CD4-positive, alpha-beta memory T cell (primary cell): ENCODE measurements at regions not wholly inside any gene's neighbourhood (a gene's known extent, or its start where the extent isn't known, plus 50 kb on each side); places are given as distances from the start of the nearest gene placed in this dataset.

Experiments
- CTCF ChIA-PET: fragments of 350-600 bp; sonication (Branson Sonifier 250); formaldehyde crosslinking; loops from one replicate; lab custom pipeline; 2021; ENCODE audit warnings: inconsistent platforms; ENCODE audit not compliant: partially characterized antibody; lab: Charles Lee
- POLR2A ChIA-PET: fragments of 350-600 bp; sonication (Branson Sonifier 250); formaldehyde crosslinking; loops from one replicate; lab custom pipeline; 2021; ENCODE audit not compliant: partially characterized antibody; lab: Charles Lee
- DNase-seq, 5 donors: peaks; one replicate each; pipeline versions ENCODE4 v3.0.0 to v3.0.0-alpha.2; 2020 to 2022; ENCODE audit warnings: mixed read lengths in 1 of 5
- H3K27ac ChIP-seq: one replicate; pipeline ENCODE4 v1.7.0; 2013; ENCODE audit warnings: low read depth, low read length
- H3K27me3 ChIP-seq: 2 replicates; pipeline ENCODE4 v1.7.0; 2013; ENCODE audit warnings: mild to moderate bottlenecking, low read length, moderate library complexity; ENCODE audit not compliant: insufficient read depth
- H3K36me3 ChIP-seq: 2 replicates; pipeline ENCODE4 v1.7.0; 2013; ENCODE audit warnings: mild to moderate bottlenecking, low read length, moderate library complexity; ENCODE audit not compliant: insufficient read depth
- H3K4me1 ChIP-seq: 2 replicates; pipeline ENCODE4 v1.7.0; 2013; ENCODE audit warnings: mild to moderate bottlenecking, low read length, moderate library complexity; ENCODE audit not compliant: insufficient read depth
- H3K4me3 ChIP-seq, 2 donors: one replicate each; pipeline ENCODE4 v1.7.0; 2013; ENCODE audit warnings: low read length in 2 of 2, mild to moderate bottlenecking in 1 of 2
- H3K9me3 ChIP-seq, 2 donors: one replicate each; pipeline ENCODE4 v1.7.0; 2013; ENCODE audit warnings: low read length in 2 of 2, control low read depth in 1 of 2; ENCODE audit not compliant: control insufficient read depth in 1 of 2
- H3K27ac Mint-ChIP-seq, 7 donors: one replicate each; pipeline ENCODE4 v1.8.0; 2020 to 2021; ENCODE audit warnings: mixed read lengths in 7 of 7, mild to moderate bottlenecking in 6 of 7, inconsistent platforms in 3 of 7, moderate library complexity in 3 of 7
- H3K27me3 Mint-ChIP-seq, 2 donors: one replicate each; pipeline ENCODE4 v1.8.0; 2020 to 2021; ENCODE audit warnings: mixed read lengths in 2 of 2
- H3K36me3 Mint-ChIP-seq, 2 donors: one replicate each; pipeline ENCODE4 v1.8.0; 2020 to 2021; ENCODE audit warnings: mixed read lengths in 2 of 2, inconsistent platforms in 1 of 2, mild to moderate bottlenecking in 1 of 2
- H3K4me1 Mint-ChIP-seq, 4 donors: one replicate each; pipeline ENCODE4 v1.8.0; 2020 to 2021; ENCODE audit warnings: mixed read lengths in 4 of 4, mild to moderate bottlenecking in 1 of 4
- H3K4me3 Mint-ChIP-seq, 8 donors: one replicate each; pipeline ENCODE4 v1.8.0; 2020 to 2021; ENCODE audit warnings: mixed read lengths in 8 of 8, mild to moderate bottlenecking in 7 of 8, moderate library complexity in 6 of 8, inconsistent platforms in 3 of 8
- H3K9me3 Mint-ChIP-seq, 8 donors: one replicate each; pipeline ENCODE4 v1.8.0; 2020 to 2021; ENCODE audit warnings: mixed read lengths in 8 of 8, mild to moderate bottlenecking in 5 of 8, inconsistent platforms in 3 of 8, moderate library complexity in 1 of 8
- intact Hi-C: fragments of 100-400 bp; cut with micrococcal nuclease; formaldehyde crosslinking; loops from one replicate; pipeline ENCODE4 v1.15.1; 2023

- POLR2A ChIA-PET = no interaction called here
- Histone ChIP-seq H3K27ac (no peak overlapping the region), H3K4me3 (no peak overlapping the region), H3K36me3 (no peaks in the 10 kb centered on the region), H3K4me1 (no peaks in the 10 kb centered on the region), H3K9me3 (no peaks in the 10 kb centered on the region), H3K27me3 (no peaks in the 10 kb centered on the region)
- Mint-ChIP-seq H3K36me3 (no peaks in the 10 kb centered on the region), H3K27me3 (peaks cover 5 to 26% of the 10 kb centered on the region in 2 donors), H3K4me1 (no peaks in the 10 kb centered on the region), H3K27ac (no peak overlapping the region), H3K4me3 (no peak overlapping the region), H3K9me3 (peaks cover 0 to 2% (median 0%) of the 10 kb centered on the region in 8 donors)
- CTCF ChIA-PET = no interaction called here
- intact Hi-C loops = no loop called here
- DNase-seq = no peak
These were observed 170.0 kb upstream of the TMPO start for GRCh38 chr12:98345308-98345876.

GRCh38 chr12:98351089-98351488 is 164.3 kb upstream of the TMPO start:
- ChIA-PET CTCF (interaction anchor here (0.5 to 0.7 kb wide), 2 partner anchors 21 to 1464 kb away, joined by 3 read pairs; no protein-coding TSS in a partner anchor), POLR2A (no interaction called here)
- peaks cover 0 to 4% (median 2%) of the 10 kb centered on the region in 4 donors for H3K4me1 Mint-ChIP-seq

DNA sequence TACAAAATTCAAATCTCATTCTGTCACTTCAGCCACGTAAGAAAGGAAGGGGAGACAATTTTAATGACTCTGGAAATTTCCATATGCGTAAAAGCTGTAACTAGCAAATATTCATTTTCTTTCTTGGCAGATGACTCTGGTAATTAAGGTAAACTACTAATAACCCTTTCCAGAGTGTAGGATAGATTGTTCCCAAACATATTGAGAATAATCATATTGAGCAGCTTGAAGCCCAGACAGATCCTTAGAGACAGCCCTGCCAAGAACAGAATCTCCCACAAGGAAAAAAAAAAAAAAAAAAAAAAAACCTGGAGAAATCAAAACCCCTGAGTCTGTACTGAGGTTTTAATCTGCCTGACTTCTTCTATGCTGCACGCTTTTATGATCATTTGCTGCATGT is 163.6 kb upstream of the TMPO start:
- no peaks in the 10 kb centered on the region for H3K9me3 ChIP-seq
- Mint-ChIP-seq H3K27me3 (peaks cover 0 to 8% of the 10 kb centered on the region in 2 donors), H3K36me3 (no peaks in the 10 kb centered on the region), H3K27ac (no peak overlapping the region), H3K9me3 (peaks cover 0 to 3% (median 0%) of the 10 kb centered on the region in 8 donors), H3K4me1 (peaks cover 0 to 4% (median 2%) of the 10 kb centered on the region in 4 donors), H3K4me3 (no peak overlapping the region)
- H3K4me1 ChIP-seq = no peaks in the 10 kb centered on the region
- intact Hi-C loops = no loop called here
- no peaks in the 10 kb centered on the region for H3K36me3 ChIP-seq
- H3K27ac ChIP-seq = no peak overlapping the region
- POLR2A ChIA-PET = interaction anchor here (0.8 kb wide), 1 partner anchor 48 kb away, joined by 4 read pairs; no protein-coding TSS in a partner anchor
- no peaks in the 10 kb centered on the region for H3K27me3 ChIP-seq
- DNase-seq = no peak
- no peak overlapping the region for H3K4me3 ChIP-seq
- CTCF ChIA-PET = interaction anchor here (0.7 kb wide), 2 partner anchors 692 to 1465 kb away, joined by 3 read pairs; no protein-coding TSS in a partner anchor

More at GRCh38 chr12:98351089-98351488, 164.3 kb upstream of the TMPO start:
- H3K9me3 Mint-ChIP-seq = peaks cover 0 to 3% (median 0%) of the 10 kb centered on the region in 8 donors
- no peaks in the 10 kb centered on the region for H3K4me1 ChIP-seq
- H3K4me3 ChIP-seq = no peak overlapping the region
- intact Hi-C loops = no loop called here
- no peaks in the 10 kb centered on the region for H3K9me3 ChIP-seq
- H3K36me3 ChIP-seq = no peaks in the 10 kb centered on the region
- H3K4me3 Mint-ChIP-seq = no peak overlapping the region
- no peaks in the 10 kb centered on the region for H3K27me3 ChIP-seq
- H3K27ac ChIP-seq = no peak overlapping the region
- H3K27ac Mint-ChIP-seq = no peak overlapping the region
- peaks cover 0 to 11% of the 10 kb centered on the region in 2 donors for H3K27me3 Mint-ChIP-seq
- H3K36me3 Mint-ChIP-seq = no peaks in the 10 kb centered on the region
- no peak for DNase-seq

GRCh38 chr12:98352218-98352811 is 163.1 kb upstream of the TMPO start:
- no peak for DNase-seq
- intact Hi-C loops = no loop called here
- peaks cover 0 to 3% (median 0%) of the 10 kb centered on the region in 8 donors for H3K9me3 Mint-ChIP-seq
- H3K36me3 Mint-ChIP-seq = no peaks in the 10 kb centered on the region
- H3K4me3 Mint-ChIP-seq = no peak overlapping the region
- H3K27me3 ChIP-seq = no peaks in the 10 kb centered on the region
- H3K27ac ChIP-seq = no peak overlapping the region
- ChIA-PET POLR2A (interaction anchor here (0.8 kb wide), 1 partner anchor 48 kb away, joined by 4 read pairs; no protein-coding TSS in a partner anchor), CTCF (interaction anchor here (0.7 kb wide), 1 partner anchor 692 kb away, joined by 3 read pairs; no protein-coding TSS in a partner anchor)
- no peaks in the 10 kb centered on the region for H3K9me3 ChIP-seq
- no peaks in the 10 kb centered on the region for H3K4me1 ChIP-seq
- peaks cover 0 to 8% of the 10 kb centered on the region in 2 donors for H3K27me3 Mint-ChIP-seq
- no peaks in the 10 kb centered on the region for H3K36me3 ChIP-seq
- peaks cover 0 to 4% (median 2%) of the 10 kb centered on the region in 4 donors for H3K4me1 Mint-ChIP-seq
- no peak overlapping the region for H3K27ac Mint-ChIP-seq
- no peak overlapping the region for H3K4me3 ChIP-seq

DNA sequence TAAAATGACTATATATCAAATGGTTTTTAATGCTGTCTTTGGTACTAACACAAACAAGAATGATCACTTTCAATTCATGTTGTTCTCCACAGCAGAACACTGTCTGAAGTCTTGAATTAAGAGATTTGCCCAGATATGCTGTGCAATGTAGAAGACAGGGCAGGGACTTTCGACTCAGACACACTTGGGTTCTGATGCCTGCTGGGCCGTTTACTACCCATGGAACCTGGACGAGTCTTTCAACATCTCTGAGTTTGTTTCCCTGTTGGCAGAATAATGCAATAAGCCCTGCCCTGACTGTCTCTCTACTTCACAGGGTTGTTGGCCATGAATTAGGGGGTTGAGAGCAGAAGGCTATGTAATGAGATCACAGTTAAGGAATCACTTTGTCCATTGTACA is 162.6 kb upstream of the TMPO start:
- Histone ChIP-seq H3K4me3 (no peak overlapping the region), H3K27ac (no peak overlapping the region), H3K9me3 (no peaks in the 10 kb centered on the region), H3K36me3 (no peaks in the 10 kb centered on the region), H3K27me3 (no peaks in the 10 kb centered on the region), H3K4me1 (no peaks in the 10 kb centered on the region)
- CTCF ChIA-PET = no interaction called here
- H3K9me3 Mint-ChIP-seq = peaks cover 0 to 3% (median 0%) of the 10 kb centered on the region in 8 donors
- no peak overlapping the region for H3K4me3 Mint-ChIP-seq
- intact Hi-C loops = no loop called here
- peaks cover 0 to 4% (median 2%) of the 10 kb centered on the region in 4 donors for H3K4me1 Mint-ChIP-seq
- no peak overlapping the region for H3K27ac Mint-ChIP-seq
- H3K27me3 Mint-ChIP-seq = peaks cover 0 to 8% of the 10 kb centered on the region in 2 donors
- no peak for DNase-seq
- POLR2A ChIA-PET = no interaction called here
- H3K36me3 Mint-ChIP-seq = no peaks in the 10 kb centered on the region

GRCh38 chr12:98354520-98355035 is 160.8 kb upstream of the TMPO start:
- H3K36me3 ChIP-seq = no peaks in the 10 kb centered on the region
- no peak overlapping the region for H3K27ac Mint-ChIP-seq
- no peaks in the 10 kb centered on the region for H3K9me3 ChIP-seq
- DNase-seq = no peak
- H3K27me3 ChIP-seq = no peaks in the 10 kb centered on the region
- H3K9me3 Mint-ChIP-seq = peaks cover 0 to 3% (median 0%) of the 10 kb centered on the region in 8 donors
- H3K4me3 ChIP-seq = no peak overlapping the region
- H3K36me3 Mint-ChIP-seq = no peaks in the 10 kb centered on the region
- peaks cover 0 to 4% (median 2%) of the 10 kb centered on the region in 4 donors for H3K4me1 Mint-ChIP-seq
- intact Hi-C loops = no loop called here
- H3K4me3 Mint-ChIP-seq = no peak overlapping the region
- ChIA-PET POLR2A (no interaction called here), CTCF (interaction anchor here (1.2 kb wide), 1 partner anchor 43 kb away, joined by 3 read pairs; no protein-coding TSS in a partner anchor)
- H3K4me1 ChIP-seq = no peaks in the 10 kb centered on the region
- H3K27me3 Mint-ChIP-seq = peaks cover 0 to 8% of the 10 kb centered on the region in 2 donors
- no peak overlapping the region for H3K27ac ChIP-seq

DNA sequence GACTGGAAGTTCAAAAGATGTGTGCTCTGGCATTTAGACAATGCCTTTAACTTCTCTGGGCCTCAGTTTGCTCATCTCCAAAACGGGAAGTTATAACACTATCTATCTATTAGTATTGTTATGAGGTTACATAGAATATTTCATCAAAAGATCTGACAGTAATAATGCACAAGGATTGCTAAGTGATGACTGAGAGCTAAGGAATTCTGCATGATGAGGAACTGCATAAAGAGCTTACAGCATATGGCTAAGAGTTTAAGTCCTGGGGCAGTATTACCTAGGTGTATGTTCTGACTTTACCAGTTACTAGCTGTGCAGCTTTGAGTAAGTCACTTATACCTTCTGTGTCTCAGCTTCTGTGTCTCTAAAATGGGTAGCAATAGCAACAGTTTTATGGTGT is 160.1 kb upstream of the TMPO start:
- no peak for DNase-seq
- Mint-ChIP-seq H3K4me3 (no peak overlapping the region), H3K36me3 (no peaks in the 10 kb centered on the region), H3K4me1 (peaks cover 0 to 4% (median 2%) of the 10 kb centered on the region in 4 donors), H3K27me3 (peaks cover 0 to 7% of the 10 kb centered on the region in 2 donors), H3K27ac (no peak overlapping the region), H3K9me3 (peaks cover 0 to 3% (median 0%) of the 10 kb centered on the region in 8 donors)
- no peaks in the 10 kb centered on the region for H3K27me3 ChIP-seq
- ChIA-PET POLR2A (no interaction called here), CTCF (interaction anchor here (1.2 kb wide), 1 partner anchor 42 kb away, joined by 3 read pairs; no protein-coding TSS in a partner anchor)
- intact Hi-C loops = no loop called here
- H3K4me3 ChIP-seq = no peak overlapping the region
- H3K27ac ChIP-seq = no peak overlapping the region
- no peaks in the 10 kb centered on the region for H3K9me3 ChIP-seq
- no peaks in the 10 kb centered on the region for H3K4me1 ChIP-seq
- H3K36me3 ChIP-seq = no peaks in the 10 kb centered on the region
